Activated CD8-positive, alpha-beta memory T cell treated with anti-CD3 and anti-CD28 coated beads, Interleukin-2, amount 50 U/mL, for 24 hours (primary cell): ENCODE measurements at regions not wholly inside any gene's neighbourhood (a gene's known extent, or its start where the extent isn't known, plus 50 kb on each side); places are given as distances from the start of the nearest gene placed in this dataset.
"Not testable (repeated sequence)": the region's sequence is repeated elsewhere in the genome, so short reads cannot be mapped to it uniquely, and the experiment has no call there.

ENCODE experiments used
- DNase-seq: peaks from one replicate; pipeline ENCODE4 v3.0.0-alpha.2; 2020; ENCODE audit errors: extremely low read depth

- no peak for DNase-seq
Measured at GRCh38 chr13:74289861-74290773, 155.9 kb upstream of the KLF12 start.

DNA sequence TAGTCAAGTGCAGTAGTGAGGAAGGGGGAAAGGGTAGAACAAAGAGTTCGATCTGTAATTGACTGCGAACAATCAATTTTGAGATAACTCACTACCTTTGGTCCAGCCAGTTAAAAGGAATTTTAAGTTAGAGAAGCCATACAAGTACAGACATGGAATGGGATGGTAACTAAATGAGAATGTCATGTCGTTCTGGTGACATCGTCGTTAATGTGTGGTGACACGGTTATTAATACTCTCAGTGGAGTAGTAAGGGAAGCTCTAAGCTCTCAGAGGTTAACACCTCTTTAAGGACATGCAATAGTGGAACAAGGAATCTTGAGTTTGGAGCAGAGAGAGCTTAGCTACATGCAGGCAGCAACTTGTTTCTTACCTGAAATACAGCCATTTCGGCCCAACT is 154.9 kb upstream of the KLF12 start:
- DNase-seq, result no peak

DNA sequence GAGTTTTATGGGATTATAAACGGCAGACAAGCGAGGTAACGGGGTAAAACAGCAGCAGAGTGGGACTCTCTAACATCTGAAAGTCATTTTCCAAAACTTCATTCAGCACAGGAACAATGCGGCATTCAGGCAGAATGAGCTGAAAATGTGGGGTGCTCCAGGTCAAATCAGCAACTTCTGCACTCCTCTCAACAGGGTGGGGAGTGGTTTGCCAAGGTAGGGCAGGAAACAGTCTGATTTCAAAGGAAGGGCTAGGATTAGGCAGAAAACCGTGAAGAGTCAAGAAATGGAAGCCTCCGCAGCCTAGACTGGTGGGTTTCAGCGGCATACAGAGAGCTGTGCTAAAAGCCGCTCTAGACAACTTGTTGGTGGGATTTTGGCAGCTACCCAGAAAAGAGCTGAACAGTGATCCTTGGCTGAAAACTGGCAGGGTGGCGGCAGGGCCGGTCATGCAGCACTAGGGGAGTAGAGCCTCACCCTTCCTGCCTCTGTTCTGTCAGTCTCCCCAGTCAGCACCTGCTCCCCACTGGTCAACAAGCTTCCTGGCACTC is 154.2 kb upstream of the KLF12 start:
- no peak for DNase-seq

- peak; percentile 50 for DNase-seq
Measured at GRCh38 chr13:74287724-74288169, 153.5 kb upstream of the KLF12 start.

- no peak for DNase-seq
Measured at GRCh38 chr13:74280795-74281490, 146.7 kb upstream of the KLF12 start.

DNA sequence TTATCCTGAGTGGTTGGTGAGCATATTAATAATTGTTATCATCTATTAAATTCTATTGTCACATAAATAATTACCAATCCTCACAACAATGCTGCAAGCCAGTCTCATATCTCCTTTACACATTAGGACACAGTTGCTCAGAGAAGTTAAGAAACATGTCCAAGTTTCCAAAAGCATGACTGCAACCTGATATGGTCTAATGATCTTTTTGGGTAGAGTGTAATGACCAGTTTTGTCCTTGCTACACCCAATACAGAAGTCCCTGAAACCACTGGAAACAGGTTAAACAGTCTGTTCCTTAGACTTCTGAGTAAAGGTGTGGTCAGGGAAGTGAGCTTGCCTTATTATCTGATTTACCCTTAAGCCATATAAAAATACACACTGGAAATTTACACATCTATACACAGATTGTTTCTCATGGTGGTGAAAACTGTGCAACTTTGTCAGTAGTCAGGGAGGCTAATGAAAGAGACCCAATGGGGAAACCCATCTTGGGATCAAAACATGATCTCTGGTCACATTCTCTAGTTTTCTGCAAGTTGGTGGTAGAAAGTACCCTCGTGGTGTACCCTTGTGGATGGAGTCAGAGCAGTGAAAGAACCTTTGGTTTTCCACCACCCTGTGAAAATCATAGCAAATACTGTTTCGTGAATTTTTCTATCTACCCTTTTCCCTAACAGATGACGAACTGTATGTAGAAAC is 146.0 kb upstream of the KLF12 start:
- DNase-seq, result no peak

- no peak for DNase-seq
Measured at GRCh38 chr13:74278901-74279300, 144.7 kb upstream of the KLF12 start.

DNA sequence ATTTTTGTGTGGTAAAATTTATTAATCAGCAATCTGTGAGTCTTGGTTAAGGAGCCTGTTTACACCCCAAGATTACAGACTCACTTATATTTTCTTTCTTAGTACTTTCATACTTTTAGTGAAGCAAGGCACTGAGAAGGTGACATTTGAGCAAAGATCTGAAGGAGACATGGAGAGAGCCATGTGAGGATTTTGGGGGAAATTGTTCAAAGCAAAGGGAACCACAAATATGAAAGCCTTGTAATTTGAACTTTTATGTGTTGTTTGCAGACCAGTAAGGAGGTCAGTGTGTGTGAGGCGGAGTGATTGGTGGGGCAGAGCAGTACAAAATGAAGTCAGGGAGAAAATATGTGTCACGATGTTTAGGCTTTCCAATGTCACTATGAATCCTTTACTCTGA is 140.7 kb upstream of the KLF12 start:
- DNase-seq, result no peak

GRCh38 chr13:74273581-74273980 is 139.4 kb upstream of the KLF12 start:
- DNase-seq, result no peak

- no peak for DNase-seq
Measured at GRCh38 chr13:74272826-74273225, 138.6 kb upstream of the KLF12 start.

DNA sequence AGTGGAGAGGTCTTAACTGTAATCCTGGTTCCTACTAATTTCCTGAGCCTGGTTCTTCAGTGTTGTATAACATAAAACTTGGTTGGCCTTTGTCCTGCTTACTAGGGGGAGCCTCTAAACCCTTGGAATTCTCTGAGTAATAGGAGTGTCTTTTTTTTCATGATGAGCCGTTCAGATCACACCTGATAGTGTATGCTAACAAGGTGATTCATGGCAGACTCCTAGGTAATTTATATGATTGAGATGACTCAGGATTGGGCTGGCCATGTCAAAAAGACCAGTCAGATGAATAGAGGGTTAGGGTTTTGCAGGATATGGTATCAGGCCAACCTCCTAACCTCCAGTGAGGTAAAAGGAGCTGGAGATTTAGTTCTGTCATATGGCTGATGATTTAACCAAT is 135.8 kb upstream of the KLF12 start:
- no peak for DNase-seq

- no peak for DNase-seq
Measured at GRCh38 chr13:74266861-74267260, 132.7 kb upstream of the KLF12 start.

- DNase-seq, result no peak
Measured at GRCh38 chr13:74266309-74266708, 132.1 kb upstream of the KLF12 start.

DNA sequence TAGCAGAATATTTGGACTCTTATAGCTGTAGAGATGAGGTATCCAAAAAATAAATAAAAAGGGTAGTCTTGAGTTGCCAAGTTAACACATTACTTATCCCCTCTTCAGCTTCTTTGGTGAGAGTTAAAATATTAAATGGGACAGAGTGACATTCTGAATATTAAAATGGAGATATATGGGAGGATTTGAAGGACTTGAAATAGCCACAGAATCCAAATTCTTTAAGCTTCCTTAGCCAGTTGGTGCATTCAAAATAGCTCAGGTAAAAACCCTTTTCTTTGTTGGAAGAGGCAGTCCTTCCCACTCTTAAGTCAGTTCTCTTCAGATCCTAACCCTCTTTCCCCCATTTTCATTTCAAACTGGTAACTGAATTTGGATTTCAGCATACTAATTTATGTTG is 130.1 kb upstream of the KLF12 start:
- no peak for DNase-seq

GRCh38 chr13:74260420-74260819 is 126.2 kb upstream of the KLF12 start:
- DNase-seq, result not testable (repeated sequence)

- no peak for DNase-seq
Measured at GRCh38 chr13:74259641-74260040, 125.4 kb upstream of the KLF12 start.

DNA sequence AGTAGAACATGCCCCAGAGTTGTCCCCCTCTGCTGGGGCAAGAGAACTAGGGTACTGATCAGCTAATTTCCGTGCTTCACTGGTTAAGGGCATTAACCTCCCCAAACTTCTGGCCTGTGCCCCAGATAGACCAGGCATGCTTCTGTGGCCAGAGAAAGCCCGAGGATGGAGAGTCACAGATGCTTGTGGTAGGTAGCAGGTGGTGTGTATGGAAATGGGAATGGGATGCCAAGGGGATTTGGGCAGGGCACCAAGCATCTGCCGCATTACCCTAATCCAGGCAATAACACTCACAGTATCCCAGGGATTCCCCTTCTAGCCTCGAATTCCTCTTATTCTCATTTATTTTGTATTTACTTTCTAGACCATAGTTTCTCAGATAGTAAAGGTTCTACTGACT is 124.8 kb upstream of the KLF12 start:
- DNase-seq, result no peak

DNA sequence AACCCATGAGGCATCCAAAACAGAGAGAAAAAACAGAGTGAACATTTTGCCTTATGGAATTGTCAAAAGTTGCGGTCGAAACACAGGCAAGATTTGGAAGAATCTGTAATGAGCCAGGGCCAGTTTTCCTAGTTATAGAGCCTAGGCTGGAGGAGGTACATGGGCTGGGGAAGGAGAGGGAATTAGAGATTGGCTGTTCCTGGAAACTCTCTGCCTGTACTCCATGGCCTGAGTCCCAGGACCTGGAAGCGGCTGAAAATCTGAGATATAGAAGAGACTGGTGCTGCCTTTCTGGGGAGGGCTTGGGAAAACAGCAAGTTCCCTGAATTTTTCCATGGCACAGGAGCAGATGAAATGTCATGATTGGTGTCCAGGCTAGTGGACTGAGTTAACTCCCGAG is 122.8 kb upstream of the KLF12 start:
- DNase-seq, result no peak

DNA sequence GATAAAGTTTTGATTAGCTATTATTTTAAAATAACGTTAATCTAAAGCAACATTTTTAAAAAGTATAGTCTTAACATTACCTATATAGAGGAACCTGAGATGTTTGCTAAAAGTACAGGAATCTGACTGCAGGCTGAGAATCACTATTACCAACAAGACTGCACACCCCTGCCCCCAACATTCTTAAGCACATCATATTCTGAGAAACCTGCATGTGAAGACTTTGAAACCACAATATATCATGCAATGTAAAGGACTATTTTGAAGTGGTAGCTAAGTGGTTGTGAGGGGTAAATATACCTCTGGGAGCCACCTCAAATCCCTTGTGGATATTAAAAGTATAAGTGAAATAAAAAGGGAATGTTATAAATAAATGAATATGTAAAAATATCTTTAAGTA is 119.0 kb upstream of the KLF12 start:
- DNase-seq, result no peak

DNA sequence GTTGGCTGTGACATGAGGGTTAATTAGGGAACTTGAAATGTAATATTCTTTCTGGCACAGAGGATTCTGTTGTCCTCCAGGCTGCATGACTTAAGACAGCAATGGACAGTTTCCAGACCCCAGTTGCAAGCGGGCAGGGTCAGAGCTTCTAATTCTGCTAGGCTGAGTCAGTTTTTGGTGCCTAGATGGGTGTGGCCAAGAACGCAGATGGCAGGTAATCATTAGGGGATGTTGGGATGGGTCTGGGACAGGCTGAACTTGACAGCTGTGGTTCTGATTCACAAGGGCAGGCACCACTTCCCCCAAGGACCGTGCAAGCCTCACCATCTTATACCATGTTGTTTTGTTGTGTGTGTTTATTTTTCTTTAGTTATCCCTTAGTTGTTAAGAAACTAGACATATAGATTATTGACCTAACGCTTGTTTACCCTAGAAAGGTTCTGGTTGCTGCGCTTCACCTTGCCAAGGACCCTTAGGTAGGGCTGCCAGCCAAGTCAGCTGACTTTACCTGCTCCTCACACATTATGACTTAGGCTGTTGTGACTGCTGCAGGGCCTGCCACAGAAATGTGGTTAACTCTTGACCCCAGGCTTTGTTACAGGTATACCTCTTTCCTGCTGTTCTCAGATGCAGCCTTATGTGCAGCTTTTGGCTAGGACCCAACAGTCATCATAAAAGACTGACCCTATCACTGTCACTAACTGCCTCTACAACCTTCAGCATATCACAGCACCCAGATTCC is 117.7 kb upstream of the KLF12 start:
- DNase-seq, result no peak

- no peak for DNase-seq
Measured at GRCh38 chr13:74250738-74251190, 116.6 kb upstream of the KLF12 start.
